ENCODE measurements at regions not wholly inside any gene's neighbourhood (a gene's known extent, or its start where the extent isn't known, plus 50 kb on each side); places are given as distances from the start of the nearest gene placed in this dataset.

- TF ChIP-seq, protein P1, sequence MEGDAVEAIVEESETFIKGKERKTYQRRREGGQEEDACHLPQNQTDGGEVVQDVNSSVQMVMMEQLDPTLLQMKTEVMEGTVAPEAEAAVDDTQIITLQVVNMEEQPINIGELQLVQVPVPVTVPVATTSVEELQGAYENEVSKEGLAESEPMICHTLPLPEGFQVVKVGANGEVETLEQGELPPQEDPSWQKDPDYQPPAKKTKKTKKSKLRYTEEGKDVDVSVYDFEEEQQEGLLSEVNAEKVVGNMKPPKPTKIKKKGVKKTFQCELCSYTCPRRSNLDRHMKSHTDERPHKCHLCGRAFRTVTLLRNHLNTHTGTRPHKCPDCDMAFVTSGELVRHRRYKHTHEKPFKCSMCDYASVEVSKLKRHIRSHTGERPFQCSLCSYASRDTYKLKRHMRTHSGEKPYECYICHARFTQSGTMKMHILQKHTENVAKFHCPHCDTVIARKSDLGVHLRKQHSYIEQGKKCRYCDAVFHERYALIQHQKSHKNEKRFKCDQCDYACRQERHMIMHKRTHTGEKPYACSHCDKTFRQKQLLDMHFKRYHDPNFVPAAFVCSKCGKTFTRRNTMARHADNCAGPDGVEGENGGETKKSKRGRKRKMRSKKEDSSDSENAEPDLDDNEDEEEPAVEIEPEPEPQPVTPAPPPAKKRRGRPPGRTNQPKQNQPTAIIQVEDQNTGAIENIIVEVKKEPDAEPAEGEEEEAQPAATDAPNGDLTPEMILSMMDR (IDR thresholded peaks at IDR 0.05 in 2 of 3, conservative IDR thresholded peaks at IDR 0.05 in 1 of 3; ENCODE audit: borderline replicate concordance in 1 of 3, insufficient read depth in 1 of 3, low read depth in 2 of 3, low read length in 2 of 3): no peak
- no peak for TF ChIP-seq POLR2A (IDR thresholded peaks at IDR 0.05; ENCODE audit: borderline replicate concordance, extremely low read depth, insufficient read depth, insufficient read length)
- TF ChIP-seq EGR1 (IDR thresholded peaks at IDR 0.05; ENCODE audit: low read depth): no peak
- no peak for TF ChIP-seq POLR2AphosphoS5 (IDR thresholded peaks at IDR 0.05; ENCODE audit: low read depth, low read length)
- no peak for TF ChIP-seq ZNF274 (IDR thresholded peaks at IDR 0.05; ENCODE audit: low read depth, low read length)
- TF ChIP-seq YY1 (IDR thresholded peaks at IDR 0.05; ENCODE audit: extremely low read depth, insufficient replicate concordance, low read depth, low read length): no peak
- no peak for TF ChIP-seq CEBPB (IDR thresholded peaks at IDR 0.05; ENCODE audit: low read depth)
Observed at GRCh38 chr13:100941377-100942368, 267.1 kb upstream of the TMTC4 start (continued).

DNA sequence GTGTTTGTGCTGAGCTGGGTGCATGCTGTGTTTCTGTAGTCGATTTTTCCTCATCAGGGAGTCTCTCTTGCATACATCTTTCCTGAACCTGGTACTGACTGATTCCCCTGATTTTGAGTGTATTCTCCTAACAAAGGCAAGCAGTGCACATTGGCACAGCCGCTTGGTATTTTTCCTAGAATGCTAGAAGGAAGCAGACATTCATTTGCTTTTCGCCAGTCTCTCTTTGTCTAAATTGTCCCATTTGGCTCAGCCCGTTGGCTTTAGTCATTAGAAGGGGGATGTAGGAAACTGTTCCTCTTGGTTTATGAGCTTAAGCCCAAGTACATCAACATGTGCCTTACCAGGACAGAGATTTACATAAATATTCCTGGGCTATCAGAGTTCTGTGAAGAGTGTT is 266.1 kb upstream of the TMTC4 start:
- no peak overlapping the region for H3K9ac ChIP-seq (ENCODE audit: low read length)
- H3K9me2 ChIP-seq (ENCODE audit: insufficient read depth): no peaks in the 10 kb centered on the region
- ATAC-seq (no peak), DNase-seq (ENCODE audit: low read depth, low spot score) (no peak)
- H3K36me3 ChIP-seq (ENCODE audit: control insufficient read depth in 1 of 2, insufficient read depth in 2 of 2, low read length in 2 of 2): no peaks in the 10 kb centered on the region
- no peak overlapping the region for H3K27ac ChIP-seq (ENCODE audit: low read depth, low read length)
- CTCF ChIA-PET: no interaction called here
- TF ChIP-seq ZFX (IDR thresholded peaks at IDR 0.05): no peak
- TF ChIP-seq, protein P2, sequence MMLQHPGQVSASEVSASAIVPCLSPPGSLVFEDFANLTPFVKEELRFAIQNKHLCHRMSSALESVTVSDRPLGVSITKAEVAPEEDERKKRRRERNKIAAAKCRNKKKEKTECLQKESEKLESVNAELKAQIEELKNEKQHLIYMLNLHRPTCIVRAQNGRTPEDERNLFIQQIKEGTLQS (IDR thresholded peaks at IDR 0.05): no peak
- no peak for TF ChIP-seq RAD21 (IDR thresholded peaks at IDR 0.05; ENCODE audit: low read depth)
- no peak for TF ChIP-seq EZH2 (IDR thresholded peaks at IDR 0.05)
- no peak for TF ChIP-seq POLR2A (IDR thresholded peaks at IDR 0.05; ENCODE audit: borderline replicate concordance, extremely low read depth, insufficient read depth, insufficient read length)
- TF ChIP-seq POLR2AphosphoS5 (IDR thresholded peaks at IDR 0.05; ENCODE audit: low read depth, low read length): no peak
- TF ChIP-seq ZNF274 (IDR thresholded peaks at IDR 0.05; ENCODE audit: low read depth, low read length): no peak
- no peak overlapping the region for H2AFZ ChIP-seq (ENCODE audit: low read depth, low read length, poor library complexity, severe bottlenecking)
- peaks cover 24% of the 10 kb centered on the region for H3K27me3 ChIP-seq (ENCODE audit: insufficient read depth, low read length)
- H3K4me3 ChIP-seq (replicated peaks in 1 of 2; ENCODE audit: low read depth in 1 of 2, low read length in 2 of 2): no peak overlapping the region
- no peaks in the 10 kb centered on the region for H3K9me3 ChIP-seq (ENCODE audit: control insufficient read depth in 1 of 2, insufficient read depth in 1 of 2, low read depth in 1 of 2, low read length in 2 of 2)
- no peak overlapping the region for H3K4me2 ChIP-seq (ENCODE audit: low read length)
- H3K4me1 ChIP-seq (ENCODE audit: control insufficient read depth in 1 of 2, insufficient read depth in 2 of 2, low read length in 2 of 2): no peaks in the 10 kb centered on the region
- POLR2A ChIA-PET: no interaction called here
- no TSS peak for BruUV-seq (replicated peaks)
- RAD21 ChIA-PET (ENCODE audit: low non-redundant PET in 1 of 2, low total read pairs in 2 of 2, uncharacterized antibody in 2 of 2, unreplicated experiment in 2 of 2): no interaction called here
- no peaks in the 10 kb centered on the region for H3K79me2 ChIP-seq (ENCODE audit: insufficient read depth, low read length)
- no peaks in the 10 kb centered on the region for H4K20me1 ChIP-seq (ENCODE audit: insufficient read depth)
- intact Hi-C loops (cut with micrococcal nuclease): no loop called here

Data from HCT116 (cell line).